ENCODE measurements at regions not wholly inside any gene's neighbourhood (a gene's known extent, or its start where the extent isn't known, plus 50 kb on each side); places are given as distances from the start of the nearest gene placed in this dataset.

DNA sequence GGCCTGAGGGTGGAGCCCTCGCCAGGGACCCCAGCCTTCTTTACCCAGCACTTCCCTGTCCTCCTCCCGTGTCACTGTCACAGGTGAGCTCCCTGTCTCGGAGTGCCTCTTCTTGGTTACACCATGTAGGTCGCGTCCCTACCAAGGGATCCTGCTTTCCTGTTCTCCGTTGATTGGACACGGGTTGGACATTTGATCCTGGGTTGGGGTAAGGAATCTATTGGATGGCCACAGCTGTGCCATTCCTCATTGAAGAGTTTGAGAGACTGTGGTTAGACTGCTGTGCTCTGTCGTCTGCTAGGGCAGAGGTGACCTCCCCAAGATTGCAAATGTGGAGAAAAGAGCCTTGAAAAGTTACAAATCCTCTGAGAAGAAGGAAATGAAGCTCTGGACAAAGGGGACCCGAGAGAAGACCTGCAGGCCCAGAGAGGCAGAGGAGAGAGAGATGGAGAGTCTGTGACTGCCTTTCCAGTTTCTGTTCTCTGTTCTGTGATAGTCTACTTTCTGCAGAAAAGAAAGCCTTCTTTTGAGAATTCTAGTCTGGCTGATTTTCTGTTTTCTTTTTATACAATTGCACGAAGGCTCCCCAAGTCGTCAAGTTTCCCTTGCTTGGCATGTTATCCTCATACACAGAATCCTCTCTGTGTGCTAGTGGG lies 325.7 kb upstream of the RGMA start:
- H3K27ac ChIP-seq = no peak overlapping the region
- TF ChIP-seq, protein P1, sequence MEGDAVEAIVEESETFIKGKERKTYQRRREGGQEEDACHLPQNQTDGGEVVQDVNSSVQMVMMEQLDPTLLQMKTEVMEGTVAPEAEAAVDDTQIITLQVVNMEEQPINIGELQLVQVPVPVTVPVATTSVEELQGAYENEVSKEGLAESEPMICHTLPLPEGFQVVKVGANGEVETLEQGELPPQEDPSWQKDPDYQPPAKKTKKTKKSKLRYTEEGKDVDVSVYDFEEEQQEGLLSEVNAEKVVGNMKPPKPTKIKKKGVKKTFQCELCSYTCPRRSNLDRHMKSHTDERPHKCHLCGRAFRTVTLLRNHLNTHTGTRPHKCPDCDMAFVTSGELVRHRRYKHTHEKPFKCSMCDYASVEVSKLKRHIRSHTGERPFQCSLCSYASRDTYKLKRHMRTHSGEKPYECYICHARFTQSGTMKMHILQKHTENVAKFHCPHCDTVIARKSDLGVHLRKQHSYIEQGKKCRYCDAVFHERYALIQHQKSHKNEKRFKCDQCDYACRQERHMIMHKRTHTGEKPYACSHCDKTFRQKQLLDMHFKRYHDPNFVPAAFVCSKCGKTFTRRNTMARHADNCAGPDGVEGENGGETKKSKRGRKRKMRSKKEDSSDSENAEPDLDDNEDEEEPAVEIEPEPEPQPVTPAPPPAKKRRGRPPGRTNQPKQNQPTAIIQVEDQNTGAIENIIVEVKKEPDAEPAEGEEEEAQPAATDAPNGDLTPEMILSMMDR (conservative IDR thresholded peaks at IDR 0.05) = no peak
- TF ChIP-seq ZFX (IDR thresholded peaks at IDR 0.05) = no peak

DNA sequence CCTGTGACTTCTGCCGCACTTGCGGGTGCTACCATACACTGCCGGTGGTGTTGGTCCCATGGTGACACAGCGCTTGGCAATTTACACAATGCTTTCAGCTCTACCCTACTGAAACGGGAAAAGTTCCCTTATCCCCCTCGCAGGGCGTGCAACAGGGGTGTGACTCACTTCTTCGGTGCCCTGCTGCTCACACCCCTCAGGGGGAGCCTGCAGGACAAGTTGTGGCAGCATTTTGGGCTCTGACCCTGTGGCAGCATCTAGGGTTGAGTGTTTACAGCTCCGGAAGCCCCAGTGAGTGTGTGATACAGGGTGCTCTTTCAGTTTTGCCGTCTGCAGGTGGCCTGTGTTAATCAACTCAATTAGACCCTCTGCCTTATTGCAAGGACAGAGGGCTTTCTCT lies 324.7 kb upstream of the RGMA start:
- no peak overlapping the region for H3K27ac ChIP-seq
- TF ChIP-seq ZFX (IDR thresholded peaks at IDR 0.05) = no peak
- TF ChIP-seq, protein P1 (conservative IDR thresholded peaks at IDR 0.05) = no peak

DNA sequence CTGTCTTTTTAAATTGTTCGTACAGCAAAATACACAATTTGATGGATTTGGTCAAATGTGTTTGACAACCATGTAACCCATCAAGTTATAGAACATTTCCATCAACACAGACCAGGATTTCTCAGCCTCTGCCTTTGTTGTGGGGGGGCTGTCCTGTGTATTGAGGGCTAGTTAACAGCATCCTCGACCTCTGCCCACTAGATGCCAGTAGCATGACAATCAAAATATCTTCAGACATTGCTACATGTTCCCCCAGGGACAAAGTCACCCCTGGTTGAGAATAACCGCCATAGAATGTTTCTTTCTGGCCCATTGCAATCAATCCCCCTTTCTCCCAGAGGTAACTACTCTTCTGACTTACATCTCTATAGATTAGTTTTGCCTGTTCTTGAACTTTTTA lies 310.1 kb upstream of the RGMA start:
- TF ChIP-seq, protein P1 (conservative IDR thresholded peaks at IDR 0.05) = peak; percentile 4; the same call in 1 of the 2 replicates
- TF ChIP-seq ZFX (IDR thresholded peaks at IDR 0.05) = no peak
- no peak overlapping the region for H3K27ac ChIP-seq

DNA sequence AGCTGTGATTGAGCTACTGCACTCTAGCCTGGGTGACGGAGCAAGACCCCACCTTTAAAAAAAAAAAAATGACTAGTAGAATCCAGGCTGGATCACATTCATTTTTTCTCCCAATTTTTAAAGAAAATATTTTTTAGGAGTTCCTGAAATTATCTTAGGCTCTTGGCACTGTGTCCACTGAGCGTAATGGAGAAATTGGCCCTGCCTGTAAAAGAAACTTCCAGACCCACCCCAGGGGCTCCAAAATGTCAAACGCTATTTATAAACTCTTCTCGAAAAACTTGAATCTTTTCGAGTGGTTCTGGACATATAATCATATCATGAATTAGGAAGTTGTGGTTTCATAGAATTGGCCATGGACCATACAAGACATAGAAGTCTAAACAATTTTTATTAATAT lies 300.2 kb upstream of the RGMA start:
- no peak overlapping the region for H3K27ac ChIP-seq
- TF ChIP-seq, protein P1 (conservative IDR thresholded peaks at IDR 0.05) = no peak
- no peak for TF ChIP-seq ZFX (IDR thresholded peaks at IDR 0.05)

DNA sequence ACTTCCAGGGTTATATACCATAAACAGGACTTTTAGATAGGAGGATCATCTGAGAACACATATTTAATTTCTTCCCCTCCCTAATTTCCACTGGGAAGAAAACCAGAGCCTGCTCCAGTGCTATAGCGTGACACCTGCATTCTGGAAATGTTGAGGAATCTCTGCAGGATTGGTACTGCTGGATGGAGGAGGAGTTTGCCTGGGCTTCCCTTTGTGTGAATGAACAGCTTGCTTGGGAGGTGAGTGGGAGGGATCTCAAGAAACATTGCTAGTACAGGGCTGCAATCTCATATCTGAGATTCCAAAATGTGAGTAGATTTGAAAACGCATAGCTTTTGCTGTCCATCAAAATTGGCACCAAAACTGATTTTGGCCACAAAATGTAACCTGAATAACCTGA lies 295.9 kb upstream of the RGMA start:
- TF ChIP-seq, protein P1 (conservative IDR thresholded peaks at IDR 0.05) = no peak
- TF ChIP-seq ZFX (IDR thresholded peaks at IDR 0.05) = no peak
- no peak overlapping the region for H3K27ac ChIP-seq

DNA sequence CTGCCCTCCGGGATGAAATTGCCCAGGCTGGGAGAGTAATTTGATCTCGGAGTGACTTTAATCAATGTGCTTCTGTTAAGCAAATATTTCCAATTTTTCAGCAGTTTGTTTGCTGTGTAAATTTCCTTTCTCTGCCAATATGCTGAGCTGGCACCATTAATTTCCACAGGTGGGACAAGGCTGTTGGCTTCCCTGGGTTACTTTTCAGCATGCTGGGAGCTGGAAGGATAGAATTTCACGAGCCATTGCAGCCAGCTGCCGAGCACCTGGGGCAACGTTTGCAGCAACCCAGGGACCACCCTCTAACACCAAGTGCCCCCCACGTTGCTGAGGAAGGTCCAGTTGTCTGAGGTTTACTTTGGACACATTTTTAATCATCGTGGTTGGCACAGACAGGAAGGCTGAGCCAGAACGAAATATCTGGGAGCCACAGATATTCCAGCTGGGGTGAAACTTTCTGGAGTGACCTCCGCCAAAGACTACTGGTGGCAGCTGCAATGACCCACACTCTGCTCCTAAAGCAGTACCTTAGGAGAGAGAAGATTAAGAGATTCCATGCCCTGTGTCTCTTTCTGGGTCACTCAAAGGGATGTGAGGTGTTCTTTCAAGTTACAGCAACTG lies 293.3 kb upstream of the RGMA start:
- no peak overlapping the region for H3K27ac ChIP-seq
- TF ChIP-seq, protein P1 (conservative IDR thresholded peaks at IDR 0.05) = no peak
- no peak for TF ChIP-seq ZFX (IDR thresholded peaks at IDR 0.05)

DNA sequence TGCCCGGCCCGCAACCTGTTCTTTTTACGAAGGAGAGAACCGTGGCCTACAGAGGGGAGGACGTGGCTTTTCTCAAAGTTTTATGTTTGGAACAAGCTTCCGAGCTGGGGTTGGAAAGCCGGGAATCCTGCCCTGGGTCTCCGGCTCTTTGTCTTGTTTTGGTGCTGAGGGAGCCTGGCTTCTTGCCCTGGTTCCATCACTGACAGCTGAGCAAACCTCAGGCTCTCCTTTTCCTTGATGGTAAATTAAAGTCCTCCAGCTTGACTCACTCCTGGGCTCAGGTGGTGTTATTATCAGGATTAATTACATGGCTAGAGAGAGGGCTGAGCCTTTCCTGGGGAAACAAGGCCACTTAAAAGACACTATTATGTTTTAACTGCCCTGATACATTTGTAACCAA lies 289.5 kb upstream of the RGMA start:
- H3K27ac ChIP-seq = no peak overlapping the region
- TF ChIP-seq ZFX (IDR thresholded peaks at IDR 0.05) = no peak
- TF ChIP-seq, protein P1 (conservative IDR thresholded peaks at IDR 0.05) = no peak

Measured in C4-2B (cell line).